ENCODE measurements at regions not wholly inside any gene's neighbourhood (a gene's known extent, or its start where the extent isn't known, plus 50 kb on each side); places are given as distances from the start of the nearest gene placed in this dataset.
"Not testable (repeated sequence)": the region's sequence is repeated elsewhere in the genome, so short reads cannot be mapped to it uniquely, and the experiment has no call there.

DNA sequence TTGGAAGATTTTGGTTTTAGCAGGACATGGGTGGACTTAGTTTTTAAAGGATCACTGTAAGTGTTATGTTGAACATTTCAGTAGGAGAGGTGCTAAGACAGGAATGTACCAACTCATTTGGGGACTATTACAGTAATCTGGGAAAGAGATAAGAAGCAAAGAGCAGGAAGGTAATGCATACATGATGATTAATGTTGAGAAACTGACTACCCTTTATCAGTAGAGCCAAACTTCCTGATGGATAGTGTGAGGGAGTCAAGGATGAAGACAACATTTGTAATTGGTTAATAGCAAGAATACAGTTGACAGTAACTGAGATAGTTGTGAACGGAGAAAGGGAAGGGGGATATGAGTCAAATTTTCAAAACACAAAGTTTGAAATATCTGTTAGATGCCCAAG lies 421.9 kb upstream of the PRR20A start:
- DNase-seq (ENCODE audit: low read depth), result no peak

- no peak for DNase-seq (ENCODE audit: low read depth)
Measured at GRCh38 chr13:56720841-56721240, 419.9 kb upstream of the PRR20A start.

GRCh38 chr13:56735537-56735942 lies 405.2 kb upstream of the PRR20A start:
- DNase-seq (ENCODE audit: low read depth), result no peak

GRCh38 chr13:56736966-56737365 lies 403.8 kb upstream of the PRR20A start:
- DNase-seq (ENCODE audit: low read depth), result no peak

DNA sequence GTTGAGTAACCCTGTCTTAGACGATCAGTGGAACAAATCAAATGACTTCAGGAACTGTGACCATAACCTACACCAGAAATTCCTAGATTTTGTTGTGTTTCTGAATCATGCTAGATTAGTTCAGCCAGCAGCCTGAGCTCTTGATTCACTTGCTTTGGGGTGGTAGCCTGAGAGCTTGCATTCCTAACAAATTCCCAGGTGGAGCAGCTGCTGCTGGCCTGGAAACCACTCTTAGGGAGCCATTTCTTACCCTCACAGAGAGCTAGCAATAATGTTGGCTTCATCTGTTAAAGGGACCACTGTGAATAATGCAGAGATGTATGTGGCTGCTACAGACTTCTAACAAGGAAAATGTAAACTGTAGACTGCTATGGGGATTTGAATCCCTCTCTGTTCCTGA lies 388.1 kb upstream of the PRR20A start:
- no peak for DNase-seq (ENCODE audit: low read depth)

DNA sequence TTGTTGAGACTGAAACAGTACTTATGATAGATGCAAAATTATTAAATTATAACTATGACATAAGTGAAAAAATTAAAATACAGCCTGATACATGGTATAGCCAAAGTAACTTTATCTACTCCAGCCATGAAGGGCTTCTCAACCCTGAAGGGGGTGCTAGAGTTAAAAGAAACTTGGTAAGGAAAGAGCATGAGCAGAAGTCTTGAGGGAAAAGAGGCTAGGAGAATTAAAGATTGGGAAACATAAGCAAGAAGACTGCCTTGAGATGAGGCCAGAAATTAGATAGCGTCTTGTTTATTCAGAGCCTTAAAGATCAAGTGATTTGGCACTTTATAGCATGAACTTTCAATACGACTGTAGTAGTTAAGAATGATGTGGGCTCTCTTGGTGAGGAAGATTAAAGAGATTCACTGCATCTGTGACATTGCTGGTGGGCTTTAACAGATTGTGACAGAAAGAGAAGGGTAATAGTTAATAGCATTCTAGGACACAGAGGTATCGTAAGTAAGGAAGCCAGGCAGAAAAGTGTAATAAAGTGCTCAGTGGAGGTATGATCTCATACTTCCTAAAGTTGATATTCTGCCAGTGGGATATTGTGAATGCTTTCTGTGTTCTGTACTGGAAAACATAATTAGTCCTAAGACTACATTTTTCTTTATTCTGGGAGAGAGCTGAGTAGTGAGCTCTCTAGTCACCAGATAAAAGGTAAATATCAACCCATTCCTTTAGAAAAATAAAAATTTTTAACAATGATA lies 385.4 kb upstream of the PRR20A start:
- DNase-seq (ENCODE audit: low read depth), result no peak

- not testable (repeated sequence) for DNase-seq (ENCODE audit: low read depth)
Measured at GRCh38 chr13:56763333-56763732, 377.4 kb upstream of the PRR20A start.

- no peak for DNase-seq (ENCODE audit: low read depth)
Measured at GRCh38 chr13:56773148-56773547, 367.6 kb upstream of the PRR20A start.

- no peak for DNase-seq (ENCODE audit: low read depth)
Measured at GRCh38 chr13:56789527-56789926, 351.2 kb upstream of the PRR20A start.

GRCh38 chr13:56837161-56837560 lies 303.6 kb upstream of the PRR20A start:
- no peak for DNase-seq (ENCODE audit: low read depth)

GRCh38 chr13:56850852-56851251 lies 289.9 kb upstream of the PRR20A start:
- no peak for DNase-seq (ENCODE audit: low read depth)

DNA sequence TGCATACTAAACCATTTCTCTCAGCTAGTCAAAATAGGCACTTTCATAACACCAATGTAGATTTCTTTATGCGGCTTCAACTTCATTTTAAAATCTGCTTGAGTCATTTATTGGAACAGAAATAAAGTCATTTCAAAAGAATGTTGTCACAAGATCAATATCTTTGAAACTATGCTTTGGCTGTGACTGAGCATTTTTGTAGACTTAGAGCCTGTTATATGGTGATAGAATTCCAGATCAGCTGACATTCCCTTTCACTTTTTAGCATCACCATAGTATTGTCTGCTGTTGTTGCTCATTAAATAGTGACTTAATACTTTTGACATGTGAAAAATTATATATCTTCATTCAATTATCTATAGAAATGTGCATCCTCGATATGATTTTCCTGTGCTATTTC lies 279.2 kb upstream of the PRR20A start:
- DNase-seq (ENCODE audit: low read depth), result no peak

DNA sequence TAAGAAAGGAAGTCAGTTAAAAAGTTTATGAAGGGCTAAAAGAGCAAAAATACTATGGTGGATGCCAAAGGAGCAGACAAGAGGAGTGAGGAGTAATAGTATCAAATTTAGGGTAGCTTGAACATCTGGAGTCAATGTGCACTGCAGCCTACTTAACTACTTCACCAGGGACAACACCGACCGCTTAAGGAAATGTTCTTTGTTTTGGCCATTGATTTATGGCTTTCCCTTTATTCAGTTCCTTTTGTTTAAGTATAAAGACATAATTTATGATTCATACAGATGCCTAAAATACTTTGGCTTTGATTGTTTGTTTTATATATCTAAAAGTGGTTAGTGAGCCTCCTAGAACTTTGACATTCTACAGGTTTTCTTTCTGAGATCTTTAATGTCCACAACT lies 276.3 kb upstream of the PRR20A start:
- no peak for DNase-seq (ENCODE audit: low read depth)

GRCh38 chr13:56865416-56865815 lies 275.3 kb upstream of the PRR20A start:
- DNase-seq (ENCODE audit: low read depth), result no peak

- no peak for DNase-seq (ENCODE audit: low read depth)
Measured at GRCh38 chr13:56869671-56870070, 271.0 kb upstream of the PRR20A start.

DNA sequence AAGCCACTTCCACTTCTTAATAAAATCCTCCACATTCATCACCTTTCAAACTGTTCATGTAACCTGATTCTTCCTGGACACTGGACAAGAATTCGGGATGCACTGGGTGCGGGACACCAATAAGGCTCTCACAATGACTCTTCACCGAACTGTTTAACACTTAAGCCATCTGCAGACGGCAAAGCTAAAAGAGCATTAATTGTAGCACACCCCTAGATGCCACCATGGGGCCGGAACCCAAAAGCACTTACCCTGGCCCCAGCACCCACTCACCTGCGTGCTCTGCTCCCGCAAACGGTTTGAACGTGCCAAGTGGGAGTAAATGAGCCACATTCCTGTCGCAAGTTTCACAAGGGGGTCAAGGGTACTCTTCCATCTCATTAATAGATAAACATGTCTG lies 254.3 kb upstream of the PRR20A start:
- no peak for DNase-seq (ENCODE audit: low read depth)

GRCh38 chr13:56888455-56888854 lies 252.3 kb upstream of the PRR20A start:
- no peak for DNase-seq (ENCODE audit: low read depth)

DNA sequence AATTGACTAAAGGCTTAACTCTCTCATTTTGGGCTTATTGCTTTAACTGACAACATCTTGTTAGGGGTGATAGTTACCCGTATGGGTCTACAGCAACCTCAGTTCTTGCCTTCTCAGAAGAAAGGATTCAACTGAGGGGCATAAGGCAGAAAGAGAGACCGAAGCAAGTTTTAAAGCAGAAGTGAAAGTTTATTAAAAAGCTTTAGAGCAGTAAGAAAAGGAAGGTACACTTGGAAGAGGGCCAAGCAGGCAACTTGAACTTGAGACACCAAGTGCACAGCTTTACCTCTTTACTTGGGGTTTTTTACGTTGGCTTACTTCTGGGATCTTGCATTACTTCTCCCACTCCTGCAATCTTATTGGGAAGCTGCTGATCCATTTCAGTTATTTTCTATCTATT lies 246.9 kb upstream of the PRR20A start:
- DNase-seq (ENCODE audit: low read depth), result no peak

GRCh38 chr13:56900549-56901279 lies 240.0 kb upstream of the PRR20A start:
- DNase-seq (ENCODE audit: low read depth), result no peak

DNA sequence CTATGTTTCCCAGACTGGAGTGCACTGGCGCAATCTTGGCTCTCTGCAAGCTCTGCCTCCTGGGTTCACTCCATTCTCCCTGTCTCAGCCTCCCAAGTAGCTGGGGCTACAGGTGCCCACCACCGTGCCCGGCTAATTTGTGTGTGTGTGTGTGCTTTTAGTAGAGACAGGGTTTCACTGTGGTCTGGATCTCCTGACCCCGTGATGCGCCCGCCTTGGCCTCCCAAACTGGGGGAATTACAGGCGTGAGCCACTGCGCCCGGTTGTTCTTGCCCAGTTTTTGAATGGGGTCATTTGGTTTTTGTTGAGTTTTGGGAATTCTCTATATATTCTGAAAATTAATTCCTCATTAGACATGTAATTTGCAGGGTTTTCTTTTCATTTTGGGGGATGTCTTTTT lies 238.4 kb upstream of the PRR20A start:
- no peak for DNase-seq (ENCODE audit: low read depth)

GRCh38 chr13:56903710-56904282 lies 236.9 kb upstream of the PRR20A start:
- DNase-seq (ENCODE audit: low read depth), result no peak

DNA sequence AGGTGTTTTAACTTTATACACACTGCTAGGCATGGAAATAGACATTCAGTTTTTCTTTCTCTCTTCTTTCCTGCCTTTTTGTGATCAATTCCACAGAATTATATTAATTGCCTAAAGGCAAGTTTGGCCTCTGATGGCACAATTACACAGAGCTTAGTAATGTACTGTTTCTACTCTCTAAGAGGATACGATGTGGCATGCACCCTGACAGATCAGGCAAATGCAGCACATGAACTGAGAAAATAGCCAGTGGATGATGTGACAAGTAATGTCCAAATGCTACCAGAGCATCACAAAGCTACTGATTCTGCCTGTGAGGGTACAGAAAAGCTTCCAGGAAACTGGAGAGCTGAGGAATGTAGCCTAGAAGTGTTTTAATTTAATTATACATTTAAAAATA lies 233.8 kb upstream of the PRR20A start:
- DNase-seq (ENCODE audit: low read depth), result no peak

DNA sequence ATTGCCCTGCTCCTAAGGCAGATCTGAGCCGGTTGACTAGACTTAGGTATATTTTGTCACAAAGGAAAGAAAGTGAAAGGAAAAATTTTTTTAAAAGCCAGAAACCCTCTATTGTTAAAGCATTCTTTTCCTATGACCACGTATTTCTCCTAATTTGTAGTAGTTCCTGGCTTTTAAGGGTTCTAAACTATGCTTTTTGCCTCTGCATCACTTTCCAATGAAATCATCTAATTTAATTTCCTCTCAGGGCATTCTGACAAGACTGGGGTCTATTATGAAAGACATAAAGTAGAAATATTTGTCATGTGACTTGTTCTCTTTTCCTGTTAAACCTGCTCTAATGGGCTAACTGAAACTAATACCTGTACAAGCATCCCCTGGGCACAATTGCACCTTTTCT lies 233.0 kb upstream of the PRR20A start:
- no peak for DNase-seq (ENCODE audit: low read depth)

Measured in ELR (cell line).